HFFc6 (cell line): ENCODE measurements at regions not wholly inside any gene's neighbourhood (a gene's known extent, or its start where the extent isn't known, plus 50 kb on each side); places are given as distances from the start of the nearest gene placed in this dataset.
"Not testable (repeated sequence)": the region's sequence is repeated elsewhere in the genome, so short reads cannot be mapped to it uniquely, and the experiment has no call there.

ENCODE experiments used
- DNase-seq: peaks from one replicate; pipeline ENCODE4 v3.0.0-alpha.2; 2018
- H3K27ac Mint-ChIP-seq: 2 replicates; pipeline ENCODE4 v1.8.0; 2020; ENCODE audit warnings: mild to moderate bottlenecking, mixed read lengths
- H3K27me3 Mint-ChIP-seq: 2 replicates; pipeline ENCODE4 v1.8.0; 2021; ENCODE audit warnings: mild to moderate bottlenecking, moderate library complexity, mixed read lengths; ENCODE audit not compliant: insufficient read depth
- H3K36me3 Mint-ChIP-seq: 2 replicates; pipeline ENCODE4 v1.8.0; 2021; ENCODE audit warnings: low read depth, mixed read lengths
- H3K4me1 Mint-ChIP-seq: 2 replicates; pipeline ENCODE4 v1.8.0; 2020; ENCODE audit warnings: low read depth, mixed read lengths
- H3K4me3 Mint-ChIP-seq: 2 replicates; pipeline ENCODE4 v1.8.0; 2020; ENCODE audit warnings: mild to moderate bottlenecking, moderate library complexity, mixed read lengths
- H3K9me3 Mint-ChIP-seq: 2 replicates; pipeline ENCODE4 v1.8.0; 2020; ENCODE audit warnings: mild to moderate bottlenecking, mixed read lengths
- CTCF ChIP-seq: fragments of 200-600 bp; sonication (generic); IDR thresholded peaks from 2 replicates; pipeline ENCODE4 v1.5.0; 2021; ENCODE audit warnings: antibody characterized with exemption, mild to moderate bottlenecking

GRCh38 chr4:24369507-24370029 lies 214.8 kb downstream of the DHX15 start:
- Mint-ChIP-seq H3K27me3 (no peaks in the 10 kb centered on the region; the same call in none of the 2 replicates), H3K4me1 (no peaks in the 10 kb centered on the region), H3K27ac (no peak overlapping the region), H3K36me3 (no peaks in the 10 kb centered on the region), H3K4me3 (no peak overlapping the region), H3K9me3 (peaks cover 30% of the 10 kb centered on the region)
- TF ChIP-seq CTCF = no peak
- no peak for DNase-seq

GRCh38 chr4:24368801-24369200 lies 215.6 kb downstream of the DHX15 start:
- no peak for TF ChIP-seq CTCF
- Mint-ChIP-seq H3K36me3 (no peaks in the 10 kb centered on the region), H3K4me3 (no peak overlapping the region), H3K9me3 (peaks cover 24% of the 10 kb centered on the region), H3K27ac (no peak overlapping the region), H3K4me1 (no peaks in the 10 kb centered on the region), H3K27me3 (no peaks in the 10 kb centered on the region; the same call in none of the 2 replicates)
- DNase-seq = no peak

GRCh38 chr4:24364852-24365251 lies 219.5 kb downstream of the DHX15 start:
- peaks cover 10% of the 10 kb centered on the region for H3K9me3 Mint-ChIP-seq
- DNase-seq = no peak
- TF ChIP-seq CTCF = no peak

GRCh38 chr4:24364249-24364648 lies 220.1 kb downstream of the DHX15 start:
- no peak for TF ChIP-seq CTCF
- H3K4me1 Mint-ChIP-seq = no peaks in the 10 kb centered on the region

More at GRCh38 chr4:24364852-24365251, 219.5 kb downstream of the DHX15 start:
- no peaks in the 10 kb centered on the region for H3K36me3 Mint-ChIP-seq
- H3K4me1 Mint-ChIP-seq = no peaks in the 10 kb centered on the region
- H3K4me3 Mint-ChIP-seq = no peak overlapping the region
- no peak overlapping the region for H3K27ac Mint-ChIP-seq
- no peaks in the 10 kb centered on the region for H3K27me3 Mint-ChIP-seq

GRCh38 chr4:24363751-24364150 lies 220.6 kb downstream of the DHX15 start:
- DNase-seq = no peak
- Mint-ChIP-seq H3K9me3 (peaks cover 10% of the 10 kb centered on the region), H3K4me1 (no peaks in the 10 kb centered on the region), H3K27me3 (no peaks in the 10 kb centered on the region), H3K27ac (no peak overlapping the region), H3K4me3 (no peak overlapping the region), H3K36me3 (no peaks in the 10 kb centered on the region)
- TF ChIP-seq CTCF = no peak

More at GRCh38 chr4:24364249-24364648, 220.1 kb downstream of the DHX15 start:
- H3K27ac Mint-ChIP-seq = no peak overlapping the region
- no peak for DNase-seq
- H3K27me3 Mint-ChIP-seq = no peaks in the 10 kb centered on the region
- no peak overlapping the region for H3K4me3 Mint-ChIP-seq
- H3K9me3 Mint-ChIP-seq = peaks cover 10% of the 10 kb centered on the region
- no peaks in the 10 kb centered on the region for H3K36me3 Mint-ChIP-seq

- TF ChIP-seq CTCF = no peak
- no peaks in the 10 kb centered on the region; the same call in 1 of the 2 replicates for H3K27me3 Mint-ChIP-seq
- no peak for DNase-seq
- no peaks in the 10 kb centered on the region for H3K4me1 Mint-ChIP-seq
- H3K36me3 Mint-ChIP-seq = no peaks in the 10 kb centered on the region
- H3K27ac Mint-ChIP-seq = no peak overlapping the region
- peaks cover 31% of the 10 kb centered on the region for H3K9me3 Mint-ChIP-seq
- no peak overlapping the region for H3K4me3 Mint-ChIP-seq
These were observed 232.2 kb downstream of the DHX15 start for GRCh38 chr4:24352112-24352511.

- not testable (repeated sequence) for H3K36me3 Mint-ChIP-seq, H3K4me1 Mint-ChIP-seq, DNase-seq, H3K27me3 Mint-ChIP-seq, H3K4me3 Mint-ChIP-seq, H3K27ac Mint-ChIP-seq
- peaks cover 37% of the 10 kb centered on the region for H3K9me3 Mint-ChIP-seq
These were observed 235.0 kb downstream of the DHX15 start for GRCh38 chr4:24349168-24349996.
